ENCODE measurements at regions not wholly inside any gene's neighbourhood (a gene's known extent, or its start where the extent isn't known, plus 50 kb on each side); places are given as distances from the start of the nearest gene placed in this dataset.
"Not testable (repeated sequence)": the region's sequence is repeated elsewhere in the genome, so short reads cannot be mapped to it uniquely, and the experiment has no call there.

- ATAC-seq, result no peak
Observed at GRCh38 chr5:167389537-167389936, 901.9 kb upstream of the WWC1 start.

GRCh38 chr5:167391286-167391685 is 900.2 kb upstream of the WWC1 start:
- not testable (repeated sequence) for ATAC-seq

More at GRCh38 chr5:167389537-167389936, 901.9 kb upstream of the WWC1 start:
- TF ChIP-seq TCF4 (CRISPR knock-in tag; IDR thresholded peaks at IDR 0.05; ENCODE audit: borderline replicate concordance) (no peak), GLIS3 (CRISPR knock-in tag; IDR thresholded peaks at IDR 0.05) (no peak), TOX (CRISPR knock-in tag; IDR thresholded peaks at IDR 0.05; ENCODE audit: borderline replicate concordance) (no peak), ESRRG (CRISPR knock-in tag; IDR thresholded peaks at IDR 0.05) (no peak), ZNF565 (CRISPR knock-in tag; conservative IDR thresholded peaks at IDR 0.05; ENCODE audit: low read depth) (no peak), CSDC2 (CRISPR knock-in tag; IDR thresholded peaks at IDR 0.05) (no peak), ZNF70 (CRISPR knock-in tag; IDR thresholded peaks at IDR 0.05) (no peak), ISL1 (CRISPR knock-in tag; IDR thresholded peaks at IDR 0.05) (no peak), BACH2 (CRISPR knock-in tag; IDR thresholded peaks at IDR 0.05; ENCODE audit: borderline replicate concordance) (no peak)
- TF ChIP-seq, protein P1, sequence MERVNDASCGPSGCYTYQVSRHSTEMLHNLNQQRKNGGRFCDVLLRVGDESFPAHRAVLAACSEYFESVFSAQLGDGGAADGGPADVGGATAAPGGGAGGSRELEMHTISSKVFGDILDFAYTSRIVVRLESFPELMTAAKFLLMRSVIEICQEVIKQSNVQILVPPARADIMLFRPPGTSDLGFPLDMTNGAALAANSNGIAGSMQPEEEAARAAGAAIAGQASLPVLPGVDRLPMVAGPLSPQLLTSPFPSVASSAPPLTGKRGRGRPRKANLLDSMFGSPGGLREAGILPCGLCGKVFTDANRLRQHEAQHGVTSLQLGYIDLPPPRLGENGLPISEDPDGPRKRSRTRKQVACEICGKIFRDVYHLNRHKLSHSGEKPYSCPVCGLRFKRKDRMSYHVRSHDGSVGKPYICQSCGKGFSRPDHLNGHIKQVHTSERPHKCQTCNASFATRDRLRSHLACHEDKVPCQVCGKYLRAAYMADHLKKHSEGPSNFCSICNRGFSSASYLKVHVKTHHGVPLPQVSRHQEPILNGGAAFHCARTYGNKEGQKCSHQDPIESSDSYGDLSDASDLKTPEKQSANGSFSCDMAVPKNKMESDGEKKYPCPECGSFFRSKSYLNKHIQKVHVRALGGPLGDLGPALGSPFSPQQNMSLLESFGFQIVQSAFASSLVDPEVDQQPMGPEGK (CRISPR knock-in tag; IDR thresholded peaks at IDR 0.05; ENCODE audit: borderline replicate concordance), result no peak
- TF ChIP-seq, protein P2, sequence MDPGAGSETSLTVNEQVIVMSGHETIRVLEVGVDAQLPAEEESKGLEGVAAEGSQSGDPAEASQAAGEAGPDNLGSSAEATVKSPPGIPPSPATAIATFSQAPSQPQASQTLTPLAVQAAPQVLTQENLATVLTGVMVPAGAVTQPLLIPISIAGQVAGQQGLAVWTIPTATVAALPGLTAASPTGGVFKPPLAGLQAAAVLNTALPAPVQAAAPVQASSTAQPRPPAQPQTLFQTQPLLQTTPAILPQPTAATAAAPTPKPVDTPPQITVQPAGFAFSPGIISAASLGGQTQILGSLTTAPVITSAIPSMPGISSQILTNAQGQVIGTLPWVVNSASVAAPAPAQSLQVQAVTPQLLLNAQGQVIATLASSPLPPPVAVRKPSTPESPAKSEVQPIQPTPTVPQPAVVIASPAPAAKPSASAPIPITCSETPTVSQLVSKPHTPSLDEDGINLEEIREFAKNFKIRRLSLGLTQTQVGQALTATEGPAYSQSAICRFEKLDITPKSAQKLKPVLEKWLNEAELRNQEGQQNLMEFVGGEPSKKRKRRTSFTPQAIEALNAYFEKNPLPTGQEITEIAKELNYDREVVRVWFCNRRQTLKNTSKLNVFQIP (CRISPR knock-in tag; IDR thresholded peaks at IDR 0.05; ENCODE audit: borderline replicate concordance, low read depth), result no peak
- TF ChIP-seq, protein P3, sequence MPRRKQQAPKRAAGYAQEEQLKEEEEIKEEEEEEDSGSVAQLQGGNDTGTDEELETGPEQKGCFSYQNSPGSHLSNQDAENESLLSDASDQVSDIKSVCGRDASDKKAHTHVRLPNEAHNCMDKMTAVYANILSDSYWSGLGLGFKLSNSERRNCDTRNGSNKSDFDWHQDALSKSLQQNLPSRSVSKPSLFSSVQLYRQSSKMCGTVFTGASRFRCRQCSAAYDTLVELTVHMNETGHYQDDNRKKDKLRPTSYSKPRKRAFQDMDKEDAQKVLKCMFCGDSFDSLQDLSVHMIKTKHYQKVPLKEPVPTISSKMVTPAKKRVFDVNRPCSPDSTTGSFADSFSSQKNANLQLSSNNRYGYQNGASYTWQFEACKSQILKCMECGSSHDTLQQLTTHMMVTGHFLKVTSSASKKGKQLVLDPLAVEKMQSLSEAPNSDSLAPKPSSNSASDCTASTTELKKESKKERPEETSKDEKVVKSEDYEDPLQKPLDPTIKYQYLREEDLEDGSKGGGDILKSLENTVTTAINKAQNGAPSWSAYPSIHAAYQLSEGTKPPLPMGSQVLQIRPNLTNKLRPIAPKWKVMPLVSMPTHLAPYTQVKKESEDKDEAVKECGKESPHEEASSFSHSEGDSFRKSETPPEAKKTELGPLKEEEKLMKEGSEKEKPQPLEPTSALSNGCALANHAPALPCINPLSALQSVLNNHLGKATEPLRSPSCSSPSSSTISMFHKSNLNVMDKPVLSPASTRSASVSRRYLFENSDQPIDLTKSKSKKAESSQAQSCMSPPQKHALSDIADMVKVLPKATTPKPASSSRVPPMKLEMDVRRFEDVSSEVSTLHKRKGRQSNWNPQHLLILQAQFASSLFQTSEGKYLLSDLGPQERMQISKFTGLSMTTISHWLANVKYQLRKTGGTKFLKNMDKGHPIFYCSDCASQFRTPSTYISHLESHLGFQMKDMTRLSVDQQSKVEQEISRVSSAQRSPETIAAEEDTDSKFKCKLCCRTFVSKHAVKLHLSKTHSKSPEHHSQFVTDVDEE (CRISPR knock-in tag; IDR thresholded peaks at IDR 0.05), result no peak

DNA sequence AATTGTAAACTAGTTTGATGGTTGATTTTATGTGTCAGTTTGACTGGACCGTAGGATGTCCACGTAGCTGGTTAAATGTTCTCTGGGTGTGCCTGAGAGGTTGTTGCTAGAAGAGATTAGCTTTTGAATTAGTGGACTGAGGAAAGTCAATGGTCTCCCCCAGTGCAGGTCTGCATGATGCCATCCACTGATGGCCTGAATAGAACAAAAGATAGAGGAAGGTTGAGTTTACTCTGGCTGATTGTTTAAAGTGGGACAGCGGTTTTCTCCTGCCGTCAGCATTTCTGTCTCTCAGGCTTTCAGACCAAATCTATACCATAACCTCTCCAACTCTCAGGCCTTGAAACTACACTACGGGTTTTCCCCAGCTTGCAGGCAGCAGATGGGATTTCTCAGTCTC is 899.2 kb upstream of the WWC1 start:
- TF ChIP-seq PPARA (CRISPR knock-in tag; IDR thresholded peaks at IDR 0.05; ENCODE audit: borderline replicate concordance), result no peak
- no peak for ATAC-seq

DNA sequence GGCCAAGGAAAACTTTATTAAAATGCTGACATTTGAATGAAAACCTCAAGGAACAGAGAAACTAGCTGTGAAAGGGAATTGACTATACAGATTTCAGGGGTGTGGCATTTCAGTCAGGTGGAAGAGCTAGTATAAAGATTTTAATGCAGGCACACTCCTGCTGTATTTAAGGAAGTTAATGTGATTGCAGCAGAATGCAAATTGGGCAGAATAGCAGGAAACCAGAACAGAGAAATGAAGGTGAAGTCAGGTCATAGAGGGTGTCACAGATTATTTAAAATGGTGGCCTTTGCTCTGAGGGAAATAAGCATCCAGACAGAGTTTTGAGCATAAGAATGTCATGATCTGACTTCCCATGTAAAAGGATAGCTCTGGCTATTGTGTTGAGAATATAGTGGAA is 898.1 kb upstream of the WWC1 start:
- no peak for TF ChIP-seq BACH2 (CRISPR knock-in tag; IDR thresholded peaks at IDR 0.05; ENCODE audit: borderline replicate concordance)
- no peak for TF ChIP-seq PPARA (CRISPR knock-in tag; IDR thresholded peaks at IDR 0.05; ENCODE audit: borderline replicate concordance)
- no peak for TF ChIP-seq SNAI2 (CRISPR knock-in tag; IDR thresholded peaks at IDR 0.05)
- TF ChIP-seq CSDC2 (CRISPR knock-in tag; IDR thresholded peaks at IDR 0.05), result no peak
- TF ChIP-seq ARNTL (CRISPR knock-in tag; IDR thresholded peaks at IDR 0.05; ENCODE audit: borderline replicate concordance, low read depth), result no peak
- TF ChIP-seq ISL1 (CRISPR knock-in tag; IDR thresholded peaks at IDR 0.05), result no peak
- no peak for TF ChIP-seq ZFP30 (CRISPR knock-in tag; IDR thresholded peaks at IDR 0.05)
- TF ChIP-seq ZNF70 (CRISPR knock-in tag; IDR thresholded peaks at IDR 0.05), result no peak
- TF ChIP-seq, protein P4, sequence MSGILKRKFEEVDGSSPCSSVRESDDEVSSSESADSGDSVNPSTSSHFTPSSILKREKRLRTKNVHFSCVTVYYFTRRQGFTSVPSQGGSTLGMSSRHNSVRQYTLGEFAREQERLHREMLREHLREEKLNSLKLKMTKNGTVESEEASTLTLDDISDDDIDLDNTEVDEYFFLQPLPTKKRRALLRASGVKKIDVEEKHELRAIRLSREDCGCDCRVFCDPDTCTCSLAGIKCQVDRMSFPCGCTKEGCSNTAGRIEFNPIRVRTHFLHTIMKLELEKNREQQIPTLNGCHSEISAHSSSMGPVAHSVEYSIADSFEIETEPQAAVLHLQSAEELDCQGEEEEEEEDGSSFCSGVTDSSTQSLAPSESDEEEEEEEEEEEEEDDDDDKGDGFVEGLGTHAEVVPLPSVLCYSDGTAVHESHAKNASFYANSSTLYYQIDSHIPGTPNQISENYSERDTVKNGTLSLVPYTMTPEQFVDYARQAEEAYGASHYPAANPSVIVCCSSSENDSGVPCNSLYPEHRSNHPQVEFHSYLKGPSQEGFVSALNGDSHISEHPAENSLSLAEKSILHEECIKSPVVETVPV (CRISPR knock-in tag; IDR thresholded peaks at IDR 0.05), result no peak
- TF ChIP-seq RARB (CRISPR knock-in tag; IDR thresholded peaks at IDR 0.05), result no peak
- TF ChIP-seq ZNF565 (CRISPR knock-in tag; conservative IDR thresholded peaks at IDR 0.05; ENCODE audit: low read depth), result no peak
- TF ChIP-seq GLIS3 (CRISPR knock-in tag; IDR thresholded peaks at IDR 0.05), result no peak
- TF ChIP-seq TOX (CRISPR knock-in tag; IDR thresholded peaks at IDR 0.05; ENCODE audit: borderline replicate concordance), result no peak
- TF ChIP-seq, protein P1 (CRISPR knock-in tag; IDR thresholded peaks at IDR 0.05; ENCODE audit: borderline replicate concordance), result no peak
- TF ChIP-seq ZNF8 (CRISPR knock-in tag; IDR thresholded peaks at IDR 0.05), result no peak
- no peak for TF ChIP-seq TCF4 (CRISPR knock-in tag; IDR thresholded peaks at IDR 0.05; ENCODE audit: borderline replicate concordance)
- TF ChIP-seq, protein P3 (CRISPR knock-in tag; IDR thresholded peaks at IDR 0.05), result no peak
- no peak for TF ChIP-seq ZFP3 (CRISPR knock-in tag; IDR thresholded peaks at IDR 0.05)
- no peak for TF ChIP-seq ESRRG (CRISPR knock-in tag; IDR thresholded peaks at IDR 0.05)
- no peak for TF ChIP-seq ZC3H10 (CRISPR knock-in tag; IDR thresholded peaks at IDR 0.05)
- ATAC-seq, result no peak

Measured in SK-N-SH treated with all-trans-retinoic acid at 6 μM for 48 hours (cell line).